ENCODE measurements at regions not wholly inside any gene's neighbourhood (a gene's known extent, or its start where the extent isn't known, plus 50 kb on each side); places are given as distances from the start of the nearest gene placed in this dataset.

DNA sequence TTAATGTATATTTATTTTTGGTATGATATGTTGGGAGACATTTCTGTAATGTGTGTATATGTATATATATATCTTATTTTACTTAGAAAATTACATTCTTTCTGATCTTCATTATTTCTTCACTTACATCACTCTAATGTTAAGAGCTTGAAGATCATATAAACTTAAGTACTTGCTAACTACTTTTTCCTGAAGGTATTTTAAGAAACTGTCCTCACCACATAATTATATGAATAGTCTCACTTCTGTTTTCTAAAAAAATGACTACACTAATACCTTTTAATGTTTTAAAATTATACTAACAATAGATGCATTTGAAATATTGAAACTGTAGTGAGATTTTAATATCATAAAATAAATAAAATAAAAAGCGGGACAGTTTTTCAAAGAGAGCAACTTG lies 377.1 kb downstream of the LRRIQ3 start:
- no peaks in the 10 kb centered on the region for H3K4me1 ChIP-seq (ENCODE audit: control insufficient read depth in 3 of 3, insufficient read depth in 3 of 3, low read length in 3 of 3)
- H3K9ac ChIP-seq (ENCODE audit: low read depth in 1 of 3, low read length in 3 of 3), result no peak overlapping the region
- H3K4me3 ChIP-seq (ENCODE audit: low read length in 3 of 3), result no peak overlapping the region
- no peaks in the 10 kb centered on the region for H3K36me3 ChIP-seq (ENCODE audit: control insufficient read depth in 3 of 3, insufficient read depth in 3 of 3, low read length in 3 of 3)
- no peaks in the 10 kb centered on the region for H3K27me3 ChIP-seq (ENCODE audit: control insufficient read depth in 3 of 3, insufficient read depth in 3 of 3, low read length in 3 of 3)
- H3K9me3 ChIP-seq (ENCODE audit: control insufficient read depth in 3 of 3, low read length in 3 of 3), result no peaks in the 10 kb centered on the region
- H3K27ac ChIP-seq (ENCODE audit: low read depth, low read length), result no peak overlapping the region

DNA sequence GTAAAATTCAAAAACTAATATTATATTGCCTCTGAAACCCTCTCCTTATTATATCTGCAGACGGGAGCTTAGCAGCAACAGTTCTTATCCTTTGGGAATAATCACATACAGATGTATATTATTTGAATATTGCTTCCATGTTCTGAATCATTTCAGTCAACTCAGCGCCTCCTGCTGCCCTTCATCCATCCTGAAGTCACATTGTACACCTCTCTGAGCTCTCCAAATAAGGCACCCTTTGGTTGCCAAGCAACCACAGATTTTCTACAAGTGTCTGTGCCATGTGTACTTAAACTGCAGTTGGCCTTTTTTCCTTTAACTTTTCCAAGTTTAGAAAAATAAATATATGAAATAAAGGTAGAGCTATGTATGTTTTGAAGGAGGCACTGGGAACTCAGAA lies 384.3 kb downstream of the LRRIQ3 start:
- H3K36me3 ChIP-seq (ENCODE audit: control insufficient read depth in 3 of 3, insufficient read depth in 3 of 3, low read length in 3 of 3), result no peaks in the 10 kb centered on the region
- H3K4me1 ChIP-seq (ENCODE audit: control insufficient read depth in 3 of 3, insufficient read depth in 3 of 3, low read length in 3 of 3), result no peaks in the 10 kb centered on the region
- no peaks in the 10 kb centered on the region for H3K27me3 ChIP-seq (ENCODE audit: control insufficient read depth in 3 of 3, insufficient read depth in 3 of 3, low read length in 3 of 3)
- no peak overlapping the region for H3K9ac ChIP-seq (ENCODE audit: low read depth in 1 of 3, low read length in 3 of 3)
- H3K27ac ChIP-seq (ENCODE audit: low read depth, low read length), result no peak overlapping the region
- no peak overlapping the region for H3K4me3 ChIP-seq (ENCODE audit: low read length in 3 of 3)
- no peaks in the 10 kb centered on the region for H3K9me3 ChIP-seq (ENCODE audit: control insufficient read depth in 3 of 3, low read length in 3 of 3)

DNA sequence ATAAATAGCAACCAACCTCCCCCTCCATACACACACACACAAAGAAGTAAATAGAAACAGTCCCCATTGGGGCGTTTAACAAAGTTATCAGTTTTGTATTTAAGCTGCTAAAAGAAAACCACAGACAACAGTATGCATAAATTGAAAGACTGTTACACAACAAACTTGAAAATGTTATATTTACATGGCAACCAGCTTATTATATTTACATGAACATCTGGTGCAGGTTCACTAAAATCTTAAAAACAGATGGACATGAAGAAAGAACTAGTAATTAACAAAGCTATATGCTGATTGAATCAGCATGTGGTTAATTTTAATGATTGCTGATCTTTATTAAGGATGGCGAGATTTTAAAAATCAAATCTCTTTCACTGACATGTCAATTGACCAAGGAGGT lies 384.7 kb downstream of the LRRIQ3 start:
- no peaks in the 10 kb centered on the region for H3K9me3 ChIP-seq (ENCODE audit: control insufficient read depth in 3 of 3, low read length in 3 of 3)
- H3K9ac ChIP-seq (ENCODE audit: low read depth in 1 of 3, low read length in 3 of 3), result no peak overlapping the region
- H3K36me3 ChIP-seq (ENCODE audit: control insufficient read depth in 3 of 3, insufficient read depth in 3 of 3, low read length in 3 of 3), result no peaks in the 10 kb centered on the region
- no peak overlapping the region for H3K27ac ChIP-seq (ENCODE audit: low read depth, low read length)
- no peak overlapping the region for H3K4me3 ChIP-seq (ENCODE audit: low read length in 3 of 3)
- H3K4me1 ChIP-seq (ENCODE audit: control insufficient read depth in 3 of 3, insufficient read depth in 3 of 3, low read length in 3 of 3), result no peaks in the 10 kb centered on the region
- no peaks in the 10 kb centered on the region for H3K27me3 ChIP-seq (ENCODE audit: control insufficient read depth in 3 of 3, insufficient read depth in 3 of 3, low read length in 3 of 3)

DNA sequence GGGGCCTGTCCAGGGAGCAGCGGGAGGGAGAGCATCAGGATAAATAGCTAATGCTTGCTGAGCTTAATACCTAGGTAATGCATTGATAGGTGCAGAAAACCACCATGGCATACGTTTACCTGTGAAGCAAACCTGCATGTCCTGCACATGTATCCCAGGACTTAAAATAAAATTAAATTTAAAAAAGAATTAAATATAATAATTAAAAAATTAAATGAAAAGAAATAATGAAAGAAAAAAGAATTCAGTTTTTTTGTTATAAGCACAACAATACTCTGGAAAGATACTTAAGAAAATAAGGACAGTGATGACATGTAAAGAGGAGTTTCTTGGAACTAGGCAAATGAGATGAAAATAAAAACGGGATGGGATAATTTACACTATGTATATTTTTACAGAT lies 386.2 kb downstream of the LRRIQ3 start:
- Histone ChIP-seq H3K4me3 (ENCODE audit: low read length in 3 of 3) (no peak overlapping the region), H3K36me3 (ENCODE audit: control insufficient read depth in 3 of 3, insufficient read depth in 3 of 3, low read length in 3 of 3) (no peaks in the 10 kb centered on the region), H3K9ac (ENCODE audit: low read depth in 1 of 3, low read length in 3 of 3) (no peak overlapping the region), H3K27ac (ENCODE audit: low read depth, low read length) (no peak overlapping the region), H3K4me1 (ENCODE audit: control insufficient read depth in 3 of 3, insufficient read depth in 3 of 3, low read length in 3 of 3) (no peaks in the 10 kb centered on the region), H3K9me3 (ENCODE audit: control insufficient read depth in 3 of 3, low read length in 3 of 3) (no peaks in the 10 kb centered on the region), H3K27me3 (ENCODE audit: control insufficient read depth in 3 of 3, insufficient read depth in 3 of 3, low read length in 3 of 3) (no peaks in the 10 kb centered on the region)

DNA sequence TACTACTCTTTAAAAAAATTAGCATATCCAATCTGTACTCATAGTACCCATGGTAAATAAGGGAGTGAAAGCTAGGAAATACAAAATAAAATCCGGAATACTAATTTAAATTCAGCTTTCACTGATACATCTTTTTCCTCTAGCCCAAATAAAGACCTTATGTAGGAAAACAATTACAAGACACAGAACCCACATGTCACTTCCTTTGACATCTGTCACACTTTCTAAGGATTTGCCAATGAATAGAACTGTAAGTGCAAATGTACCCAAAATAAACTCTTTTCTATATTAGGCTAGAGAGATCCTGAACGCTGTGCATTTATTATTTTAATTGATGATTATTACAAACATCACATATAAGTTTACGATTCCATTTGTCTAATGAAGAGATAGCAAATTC lies 393.0 kb downstream of the LRRIQ3 start:
- H3K27me3 ChIP-seq (ENCODE audit: control insufficient read depth in 3 of 3, insufficient read depth in 3 of 3, low read length in 3 of 3), result no peaks in the 10 kb centered on the region
- no peaks in the 10 kb centered on the region for H3K4me1 ChIP-seq (ENCODE audit: control insufficient read depth in 3 of 3, insufficient read depth in 3 of 3, low read length in 3 of 3)
- no peak overlapping the region for H3K9ac ChIP-seq (ENCODE audit: low read depth in 1 of 3, low read length in 3 of 3)
- H3K27ac ChIP-seq (ENCODE audit: low read depth, low read length), result no peak overlapping the region
- no peaks in the 10 kb centered on the region for H3K9me3 ChIP-seq (ENCODE audit: control insufficient read depth in 3 of 3, low read length in 3 of 3)
- H3K36me3 ChIP-seq (ENCODE audit: control insufficient read depth in 3 of 3, insufficient read depth in 3 of 3, low read length in 3 of 3), result no peaks in the 10 kb centered on the region
- H3K4me3 ChIP-seq (ENCODE audit: low read length in 3 of 3), result no peak overlapping the region

DNA sequence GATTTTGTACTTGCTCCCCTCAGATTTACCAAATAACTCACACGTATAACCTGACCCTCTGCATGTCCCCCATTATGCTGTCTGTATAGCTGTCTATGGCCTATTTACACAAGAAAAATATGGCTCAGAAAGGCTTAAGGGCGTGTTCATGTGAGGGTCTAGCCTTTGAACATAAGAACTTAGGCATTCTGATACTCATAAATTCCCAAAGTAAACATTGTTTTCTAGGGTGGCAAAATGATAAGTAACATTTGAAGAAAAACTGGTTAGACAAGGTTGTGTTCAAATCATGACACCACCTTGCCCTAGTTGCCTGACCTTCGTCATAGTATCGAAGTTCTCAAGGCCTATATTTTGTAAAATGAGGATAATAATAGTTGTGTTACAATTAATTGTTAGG lies 394.6 kb downstream of the LRRIQ3 start:
- no peaks in the 10 kb centered on the region for H3K9me3 ChIP-seq (ENCODE audit: control insufficient read depth in 3 of 3, low read length in 3 of 3)
- no peak overlapping the region for H3K27ac ChIP-seq (ENCODE audit: low read depth, low read length)
- no peaks in the 10 kb centered on the region for H3K27me3 ChIP-seq (ENCODE audit: control insufficient read depth in 3 of 3, insufficient read depth in 3 of 3, low read length in 3 of 3)
- H3K9ac ChIP-seq (ENCODE audit: low read depth in 1 of 3, low read length in 3 of 3), result no peak overlapping the region
- no peaks in the 10 kb centered on the region for H3K4me1 ChIP-seq (ENCODE audit: control insufficient read depth in 3 of 3, insufficient read depth in 3 of 3, low read length in 3 of 3)
- H3K4me3 ChIP-seq (ENCODE audit: low read length in 3 of 3), result no peak overlapping the region
- H3K36me3 ChIP-seq (ENCODE audit: control insufficient read depth in 3 of 3, insufficient read depth in 3 of 3, low read length in 3 of 3), result no peaks in the 10 kb centered on the region

DNA sequence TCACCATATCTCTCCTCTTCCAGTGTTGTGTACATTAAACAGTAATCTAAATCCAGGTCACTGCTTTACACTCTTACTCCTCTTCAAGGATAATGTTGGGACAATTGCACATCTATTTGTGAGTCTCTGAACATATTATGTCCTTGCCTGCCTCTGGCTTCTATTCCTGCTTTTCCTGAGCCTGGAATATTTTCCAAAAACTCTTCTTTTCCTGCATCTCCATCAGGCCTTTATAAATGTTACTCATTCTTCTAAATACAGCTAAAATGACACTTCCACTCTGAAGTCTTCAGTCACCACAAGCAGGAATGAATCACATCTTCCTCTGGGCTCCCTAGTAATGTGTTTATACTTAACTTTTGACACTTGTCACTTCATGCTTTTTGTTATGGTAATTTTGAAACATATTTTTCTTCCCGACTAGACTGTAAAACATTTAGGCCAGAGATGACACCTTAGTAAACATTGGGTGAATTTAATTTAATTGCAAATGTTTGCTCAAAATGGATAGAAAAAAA lies 396.0 kb downstream of the LRRIQ3 start:
- Histone ChIP-seq H3K9me3 (ENCODE audit: control insufficient read depth in 3 of 3, low read length in 3 of 3) (no peaks in the 10 kb centered on the region), H3K4me1 (ENCODE audit: control insufficient read depth in 3 of 3, insufficient read depth in 3 of 3, low read length in 3 of 3) (no peaks in the 10 kb centered on the region), H3K27me3 (ENCODE audit: control insufficient read depth in 3 of 3, insufficient read depth in 3 of 3, low read length in 3 of 3) (no peaks in the 10 kb centered on the region), H3K36me3 (ENCODE audit: control insufficient read depth in 3 of 3, insufficient read depth in 3 of 3, low read length in 3 of 3) (no peaks in the 10 kb centered on the region), H3K9ac (ENCODE audit: low read depth in 1 of 3, low read length in 3 of 3) (no peak overlapping the region), H3K4me3 (ENCODE audit: low read length in 3 of 3) (no peak overlapping the region), H3K27ac (ENCODE audit: low read depth, low read length) (no peak overlapping the region)

DNA sequence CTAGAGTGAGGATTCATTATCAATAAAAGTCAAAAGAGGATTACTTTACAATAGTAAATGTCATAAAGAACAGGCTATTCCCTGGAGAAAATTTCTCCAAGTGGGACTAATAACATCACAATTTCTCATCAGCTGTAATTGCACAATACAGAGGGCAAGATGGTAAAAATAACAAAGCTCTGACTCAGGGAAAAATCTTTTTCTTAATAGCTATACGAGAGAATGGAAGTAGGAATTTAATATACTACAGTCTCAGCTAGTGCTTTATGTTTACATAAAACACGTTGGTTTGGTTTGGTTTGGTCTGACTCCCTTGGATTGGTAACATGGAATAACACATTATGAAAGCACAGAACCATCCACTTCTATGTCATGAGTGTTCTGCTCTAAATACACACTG lies 397.6 kb downstream of the LRRIQ3 start:
- no peak overlapping the region for H3K9ac ChIP-seq (ENCODE audit: low read depth in 1 of 3, low read length in 3 of 3)
- H3K9me3 ChIP-seq (ENCODE audit: control insufficient read depth in 3 of 3, low read length in 3 of 3), result no peaks in the 10 kb centered on the region
- no peak overlapping the region for H3K27ac ChIP-seq (ENCODE audit: low read depth, low read length)
- no peaks in the 10 kb centered on the region for H3K4me1 ChIP-seq (ENCODE audit: control insufficient read depth in 3 of 3, insufficient read depth in 3 of 3, low read length in 3 of 3)
- no peaks in the 10 kb centered on the region for H3K36me3 ChIP-seq (ENCODE audit: control insufficient read depth in 3 of 3, insufficient read depth in 3 of 3, low read length in 3 of 3)
- no peak overlapping the region for H3K4me3 ChIP-seq (ENCODE audit: low read length in 3 of 3)
- H3K27me3 ChIP-seq (ENCODE audit: control insufficient read depth in 3 of 3, insufficient read depth in 3 of 3, low read length in 3 of 3), result no peaks in the 10 kb centered on the region

DNA sequence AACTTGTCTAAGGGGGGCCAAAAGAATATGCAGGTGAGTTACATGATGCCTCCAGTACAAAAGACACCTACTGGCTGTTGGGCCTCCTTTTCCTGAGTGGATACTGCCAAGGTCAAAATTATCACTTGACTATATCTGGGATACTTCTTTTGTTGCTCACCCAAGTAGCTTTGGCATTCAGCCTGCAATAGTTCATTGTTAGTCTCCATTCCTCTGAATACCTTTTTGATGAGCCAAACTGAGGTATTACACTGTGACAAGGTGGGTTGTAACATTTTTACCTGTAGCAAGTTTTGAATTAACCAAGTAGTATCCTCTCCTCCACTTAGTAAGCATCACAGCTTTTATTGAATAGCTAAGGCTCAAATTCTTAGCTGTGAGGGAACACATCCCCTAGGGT lies 408.0 kb downstream of the LRRIQ3 start:
- Histone ChIP-seq H3K9ac (ENCODE audit: low read depth in 1 of 3, low read length in 3 of 3) (no peak overlapping the region), H3K4me3 (ENCODE audit: low read length in 3 of 3) (no peak overlapping the region), H3K27ac (ENCODE audit: low read depth, low read length) (no peak overlapping the region), H3K36me3 (ENCODE audit: control insufficient read depth in 3 of 3, insufficient read depth in 3 of 3, low read length in 3 of 3) (no peaks in the 10 kb centered on the region), H3K9me3 (ENCODE audit: control insufficient read depth in 3 of 3, low read length in 3 of 3) (peaks cover 0 to 3% (median 0%) of the 10 kb centered on the region in 3 donors), H3K4me1 (ENCODE audit: control insufficient read depth in 3 of 3, insufficient read depth in 3 of 3, low read length in 3 of 3) (no peaks in the 10 kb centered on the region), H3K27me3 (ENCODE audit: control insufficient read depth in 3 of 3, insufficient read depth in 3 of 3, low read length in 3 of 3) (no peaks in the 10 kb centered on the region)

DNA sequence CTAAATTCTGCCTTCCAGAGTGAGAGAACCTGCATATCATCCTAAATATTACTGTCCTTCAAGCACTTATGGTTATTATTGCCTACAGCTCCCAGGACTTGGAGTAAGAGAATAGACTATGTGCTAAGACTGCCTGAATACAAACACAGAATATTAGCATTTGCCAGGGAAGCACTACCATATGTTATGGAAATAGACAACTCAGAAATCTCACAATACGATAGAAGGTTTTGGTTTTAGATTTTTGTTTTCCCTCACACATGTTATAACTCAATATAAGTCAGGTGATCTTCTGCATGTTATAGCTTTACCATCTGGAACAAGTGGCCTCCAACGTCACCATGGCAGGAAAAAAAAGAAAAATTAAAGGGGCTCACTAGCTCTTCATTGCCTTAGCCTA lies 413.9 kb downstream of the LRRIQ3 start:
- no peaks in the 10 kb centered on the region for H3K4me1 ChIP-seq (ENCODE audit: control insufficient read depth in 3 of 3, insufficient read depth in 3 of 3, low read length in 3 of 3)
- H3K9ac ChIP-seq (ENCODE audit: low read depth in 1 of 3, low read length in 3 of 3), result no peak overlapping the region
- H3K27ac ChIP-seq (ENCODE audit: low read depth, low read length), result no peak overlapping the region
- H3K4me3 ChIP-seq (ENCODE audit: low read length in 3 of 3), result no peak overlapping the region
- H3K9me3 ChIP-seq (ENCODE audit: control insufficient read depth in 3 of 3, low read length in 3 of 3), result peaks cover 0 to 3% (median 0%) of the 10 kb centered on the region in 3 donors
- no peaks in the 10 kb centered on the region for H3K27me3 ChIP-seq (ENCODE audit: control insufficient read depth in 3 of 3, insufficient read depth in 3 of 3, low read length in 3 of 3)
- no peaks in the 10 kb centered on the region for H3K36me3 ChIP-seq (ENCODE audit: control insufficient read depth in 3 of 3, insufficient read depth in 3 of 3, low read length in 3 of 3)

DNA sequence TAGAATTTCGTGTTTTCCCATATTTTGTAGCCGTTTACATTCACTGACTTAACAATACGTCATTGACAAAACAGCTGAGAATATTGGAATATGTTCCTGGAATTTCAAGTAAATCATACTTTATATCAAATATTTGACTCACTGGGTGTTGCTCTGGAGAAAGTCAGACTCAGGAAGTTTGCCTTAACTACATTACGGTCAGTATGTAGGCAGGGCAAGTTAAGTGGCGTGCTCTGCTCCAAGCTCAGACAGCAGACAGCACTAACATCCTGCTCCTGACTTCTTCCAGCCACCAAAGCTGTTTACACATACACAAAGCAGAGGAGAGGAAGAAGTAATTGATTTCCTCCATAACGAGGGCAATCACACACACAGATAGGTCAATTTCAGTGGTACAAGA lies 414.6 kb downstream of the LRRIQ3 start:
- no peak overlapping the region for H3K9ac ChIP-seq (ENCODE audit: low read depth in 1 of 3, low read length in 3 of 3)
- peaks cover 0 to 3% (median 0%) of the 10 kb centered on the region in 3 donors for H3K9me3 ChIP-seq (ENCODE audit: control insufficient read depth in 3 of 3, low read length in 3 of 3)
- no peaks in the 10 kb centered on the region for H3K27me3 ChIP-seq (ENCODE audit: control insufficient read depth in 3 of 3, insufficient read depth in 3 of 3, low read length in 3 of 3)
- H3K27ac ChIP-seq (ENCODE audit: low read depth, low read length), result no peak overlapping the region
- no peaks in the 10 kb centered on the region for H3K4me1 ChIP-seq (ENCODE audit: control insufficient read depth in 3 of 3, insufficient read depth in 3 of 3, low read length in 3 of 3)
- H3K4me3 ChIP-seq (ENCODE audit: low read length in 3 of 3), result no peak overlapping the region
- no peaks in the 10 kb centered on the region for H3K36me3 ChIP-seq (ENCODE audit: control insufficient read depth in 3 of 3, insufficient read depth in 3 of 3, low read length in 3 of 3)

Data from skeletal muscle tissue (tissue), 3 donors.